ENCODE measurements at regions not wholly inside any gene's neighbourhood (a gene's known extent, or its start where the extent isn't known, plus 50 kb on each side); places are given as distances from the start of the nearest gene placed in this dataset.

DNA sequence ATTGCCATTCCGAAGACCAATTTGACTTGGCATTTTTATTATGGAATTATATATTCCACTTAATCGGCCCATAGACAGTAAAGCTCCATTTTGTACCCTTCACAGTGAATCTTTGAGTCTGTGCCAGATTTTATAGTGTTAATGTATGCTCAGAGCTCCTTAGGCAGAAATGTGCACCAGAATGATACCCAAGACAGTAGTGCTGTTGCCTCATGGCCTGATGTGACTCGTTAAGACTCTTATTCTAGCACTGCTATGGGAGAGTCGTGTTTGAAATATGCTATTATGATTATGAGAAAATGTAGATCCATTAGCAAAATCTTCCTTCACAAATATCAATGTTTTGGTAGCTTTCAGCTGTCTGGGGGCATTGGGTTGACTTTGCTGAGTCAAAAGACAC, 209.8 kb upstream of the RAG2 start:
- DNase-seq: no peak

GRCh38 chr11:36803084-36803483, 205.0 kb upstream of the RAG2 start:
- no peak for DNase-seq

GRCh38 chr11:36792996-36793914, 195.2 kb upstream of the RAG2 start:
- DNase-seq: no peak

GRCh38 chr11:36791957-36792356, 193.9 kb upstream of the RAG2 start:
- no peak for DNase-seq

DNA sequence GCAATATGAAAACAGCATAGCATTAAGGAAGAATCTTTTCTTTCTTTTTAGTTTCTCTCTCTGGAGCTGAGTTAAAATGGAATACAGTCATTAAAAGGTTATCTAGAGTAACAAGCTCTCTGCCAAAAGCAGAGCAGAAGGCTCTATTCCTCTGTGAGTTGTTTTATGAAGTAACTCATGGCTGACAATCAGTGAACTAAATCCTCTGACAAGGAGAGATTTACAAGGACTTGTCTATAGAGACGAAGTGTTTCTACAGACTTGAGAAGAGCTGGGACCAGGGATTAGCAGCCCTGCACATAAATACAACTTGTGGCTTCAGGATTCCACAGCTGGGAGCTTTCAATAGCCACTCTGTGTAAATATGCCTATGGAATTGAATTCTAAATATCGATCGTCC, 192.5 kb upstream of the RAG2 start:
- DNase-seq: no peak

DNA sequence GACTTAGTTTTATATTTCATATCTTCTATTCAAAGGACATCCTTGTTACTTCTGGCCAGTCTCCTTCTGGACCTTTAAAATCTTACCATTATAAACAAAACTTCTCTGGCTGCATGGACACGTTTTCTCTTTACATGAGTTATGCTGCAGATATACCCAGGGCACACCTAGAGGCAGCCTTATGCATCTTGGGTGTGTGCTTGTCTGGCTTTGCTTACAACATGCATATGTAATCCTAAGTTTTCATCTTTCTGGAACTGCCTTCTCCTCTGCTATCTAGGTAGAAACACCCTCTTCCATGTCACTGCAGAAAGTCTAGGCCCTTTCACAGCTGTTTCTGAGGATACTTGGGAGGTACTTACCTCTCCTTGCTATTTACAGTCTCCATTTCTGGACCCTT, 185.8 kb upstream of the RAG2 start:
- no peak for DNase-seq

DNA sequence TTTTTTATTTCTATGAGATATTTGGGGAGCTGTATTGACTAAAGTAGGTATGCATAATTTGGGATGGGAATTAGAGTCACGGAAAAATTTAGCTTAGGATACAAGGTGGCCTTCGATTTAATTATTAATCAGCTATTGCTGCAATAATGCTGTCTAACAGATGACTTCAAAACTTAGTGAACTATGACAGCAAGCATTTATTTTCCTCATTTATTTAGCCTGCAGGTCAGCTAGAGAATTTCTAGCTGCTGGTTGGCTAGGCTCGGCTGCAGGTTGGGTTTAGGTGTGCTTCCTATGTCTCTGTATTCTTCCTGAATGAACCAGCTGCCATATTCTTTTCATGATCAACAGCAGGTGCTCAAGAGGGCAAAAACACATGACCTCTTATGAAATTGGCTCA, 181.8 kb upstream of the RAG2 start:
- DNase-seq: no peak

DNA sequence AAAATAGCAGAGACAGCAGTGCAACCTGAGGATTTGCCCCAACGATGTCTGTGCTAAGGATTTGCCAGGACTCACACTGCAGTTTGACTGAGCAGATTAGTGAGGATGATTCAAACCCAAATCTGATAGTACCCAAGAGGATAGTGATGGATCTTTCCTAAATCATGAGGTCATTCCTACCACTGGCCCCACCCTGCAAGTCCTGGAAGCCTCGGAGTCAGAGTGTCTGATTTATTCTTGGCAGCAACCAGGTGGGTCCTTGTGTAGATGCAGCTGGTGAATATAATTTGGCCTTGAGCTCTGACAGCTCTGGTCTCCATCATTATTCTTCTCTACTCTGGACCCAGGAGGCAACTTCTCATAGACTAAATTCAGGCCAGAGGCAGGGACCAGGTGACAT, 179.3 kb upstream of the RAG2 start:
- DNase-seq: no peak

DNA sequence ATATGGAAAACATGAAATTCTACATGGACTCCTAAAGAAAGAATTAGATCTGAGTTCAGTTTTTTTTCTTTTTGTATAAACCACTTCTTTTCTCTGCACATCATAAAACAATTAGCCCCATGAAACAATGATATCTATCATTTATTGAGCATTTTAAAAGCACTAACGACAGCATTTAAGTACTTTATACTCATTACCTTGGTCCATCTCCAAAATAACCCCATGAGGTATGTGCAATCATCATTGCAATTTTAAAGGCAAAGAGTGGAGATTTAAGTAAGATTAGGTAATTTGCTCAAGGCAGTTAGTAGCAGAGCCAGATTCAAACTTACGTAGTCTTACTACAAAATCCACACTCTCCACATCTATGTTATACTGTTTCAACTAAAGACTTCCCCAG, 177.7 kb upstream of the RAG2 start:
- no peak for DNase-seq

DNA sequence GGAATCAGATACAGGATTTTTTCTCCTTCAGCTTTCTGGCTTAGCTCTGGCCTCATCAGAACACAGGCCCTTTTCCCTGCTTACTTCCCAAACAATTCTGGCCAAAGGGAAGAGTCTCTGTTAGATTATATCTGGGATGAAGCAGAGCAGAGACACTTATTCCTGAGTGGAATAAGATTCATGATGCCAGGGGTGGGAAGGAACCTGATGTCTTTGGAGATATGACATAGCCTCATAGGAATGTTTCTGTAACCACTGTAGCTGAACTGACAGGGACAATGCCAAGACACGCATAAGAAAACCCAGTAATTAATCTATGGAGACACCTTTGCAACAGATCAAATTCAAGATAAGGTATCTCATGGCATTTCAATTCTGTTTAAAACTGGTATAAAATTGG, 177.1 kb upstream of the RAG2 start:
- DNase-seq: no peak

DNA sequence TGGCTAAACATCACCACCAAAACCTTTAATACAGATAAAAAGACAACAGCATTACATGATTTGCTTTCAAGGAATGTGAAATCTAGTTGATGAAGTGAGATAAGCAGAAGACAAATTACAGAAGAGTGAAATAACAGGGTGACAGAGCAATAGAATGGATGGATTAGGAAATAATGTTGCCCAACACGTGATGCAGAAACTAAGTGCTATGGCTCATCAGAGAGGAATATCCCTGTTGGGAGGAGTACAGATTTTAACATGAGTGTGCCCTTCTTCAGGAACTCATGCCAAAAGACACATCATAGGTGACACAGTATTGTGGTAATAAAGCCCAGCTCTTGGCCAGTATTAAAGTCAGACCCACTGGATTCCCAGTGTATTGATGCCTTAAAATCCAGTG, 176.6 kb upstream of the RAG2 start:
- peak; percentile 14 to 44 for DNase-seq

- DNase-seq: no peak
Measured at GRCh38 chr11:36763187-36763586, 165.2 kb upstream of the RAG2 start.

- DNase-seq: no peak
Measured at GRCh38 chr11:36757075-36757474, 159.0 kb upstream of the RAG2 start.

- DNase-seq: no peak
Measured at GRCh38 chr11:36753960-36754359, 155.9 kb upstream of the RAG2 start.

GRCh38 chr11:36751996-36752395, 154.0 kb upstream of the RAG2 start:
- no peak for DNase-seq

- DNase-seq: no peak
Measured at GRCh38 chr11:36751335-36751781, 153.3 kb upstream of the RAG2 start.

DNA sequence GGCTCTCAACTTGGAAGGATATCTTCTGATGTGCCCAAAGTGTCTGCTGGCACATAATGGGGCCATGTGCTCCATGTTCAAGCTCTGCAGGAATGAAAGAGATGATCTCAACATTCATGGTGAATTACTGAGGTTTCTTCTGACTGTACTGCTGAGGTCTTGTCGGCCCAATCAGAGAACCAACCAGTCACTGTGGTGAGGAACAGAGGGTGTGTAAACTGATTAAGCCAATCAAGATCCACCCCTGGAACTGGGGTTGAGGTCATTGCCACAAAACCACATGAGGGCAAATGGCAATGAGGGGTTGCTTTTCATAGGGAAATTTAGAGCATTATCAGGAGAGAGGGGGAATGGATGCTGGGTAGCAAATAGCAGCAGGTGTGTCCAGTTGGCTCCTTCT, 152.3 kb upstream of the RAG2 start:
- no peak for DNase-seq

DNA sequence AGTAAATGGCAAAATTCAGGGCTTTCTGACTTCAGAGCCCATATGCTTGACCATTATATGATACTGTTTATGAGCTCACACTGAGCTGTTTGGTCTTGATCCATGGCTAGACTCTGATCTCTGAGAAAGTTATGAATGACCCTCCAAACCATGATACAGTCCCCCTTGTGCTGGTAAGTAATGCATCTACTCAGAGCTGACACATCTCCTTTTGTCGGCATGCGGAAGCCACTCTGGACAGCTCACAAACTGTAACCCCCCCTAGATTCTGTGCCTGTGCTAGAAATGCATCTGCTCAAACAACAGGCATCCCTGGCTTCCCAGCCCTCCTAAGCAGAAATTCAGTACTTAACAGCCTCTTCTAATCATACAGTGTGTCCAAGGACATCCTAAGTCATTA, 150.8 kb upstream of the RAG2 start:
- DNase-seq: no peak

GRCh38 chr11:36746886-36747710, 149.1 kb upstream of the RAG2 start:
- DNase-seq: peak; percentile 75 to 96

DNA sequence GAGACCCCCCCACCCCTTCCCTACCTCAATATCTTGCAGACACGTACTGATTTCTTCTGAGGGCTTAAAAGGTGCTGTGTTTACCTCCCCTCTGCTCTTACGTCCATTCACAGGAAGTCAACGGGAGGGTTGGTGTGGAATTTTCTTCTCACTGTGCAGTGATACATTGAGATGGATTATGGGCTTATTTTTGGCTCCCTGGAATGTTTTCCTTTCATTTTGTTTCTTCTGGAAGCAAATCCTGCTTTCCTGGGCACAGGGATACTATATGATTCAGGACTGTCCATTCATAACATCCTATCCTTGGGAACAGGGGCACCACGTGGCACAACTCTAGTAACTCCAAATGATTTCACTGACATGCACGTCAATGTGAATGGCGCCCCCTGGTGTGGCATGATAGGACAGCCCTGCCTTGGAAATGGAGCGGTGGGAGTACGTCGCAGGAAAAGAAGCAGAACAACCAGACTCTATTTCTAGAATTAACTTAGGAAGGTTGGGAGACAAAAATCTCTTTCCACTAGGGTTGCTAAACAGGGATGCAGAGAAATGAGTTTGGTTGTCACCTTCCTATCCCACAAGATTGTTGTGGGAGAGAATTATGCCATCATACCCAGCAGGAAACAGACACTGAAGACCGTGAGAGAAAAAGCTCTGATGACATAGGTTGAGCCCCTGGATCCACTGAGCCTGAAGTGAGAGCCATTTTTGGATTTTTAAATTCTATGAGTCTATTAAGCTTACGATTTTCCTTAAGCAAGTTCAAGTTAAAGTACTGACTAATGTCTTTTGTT, 146.5 kb upstream of the RAG2 start:
- peak; percentile 53 to 92 for DNase-seq

- no peak for DNase-seq
Measured at GRCh38 chr11:36743039-36743438, 145.0 kb upstream of the RAG2 start.

GRCh38 chr11:36741515-36741914, 143.5 kb upstream of the RAG2 start:
- DNase-seq: no peak

GRCh38 chr11:36738292-36738861, 140.3 kb upstream of the RAG2 start:
- DNase-seq: peak in 1 of 2 donors; percentile 1

Measured in inflammatory macrophage treated with lipopolysaccharide for 1 hour (primary cell).